ENCODE measurements at regions not wholly inside any gene's neighbourhood (a gene's known extent, or its start where the extent isn't known, plus 50 kb on each side); places are given as distances from the start of the nearest gene placed in this dataset.

DNA sequence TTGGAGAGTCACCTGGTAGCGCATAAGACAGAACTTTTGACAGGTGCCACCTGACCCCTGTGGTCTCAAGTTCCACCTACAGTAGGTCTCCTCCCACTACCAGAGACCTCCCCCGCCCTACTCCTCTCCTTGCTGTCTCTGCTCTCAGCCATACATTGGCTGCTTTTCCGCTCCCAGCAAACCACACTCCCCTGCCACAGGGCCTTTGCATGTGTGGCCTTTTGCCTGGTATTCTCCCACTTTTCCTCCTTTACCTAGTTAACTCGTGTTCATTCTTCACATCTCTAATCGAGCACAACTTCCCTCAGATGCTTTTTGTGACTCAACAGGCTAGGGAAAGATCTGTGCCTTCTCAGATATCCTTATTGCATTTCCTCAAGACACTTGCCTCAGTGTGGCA is 218.3 kb upstream of the EEF2KMT start:
- TF ChIP-seq ZNF239 (tag by site-specific recombination; IDR thresholded peaks at IDR 0.05) (no peak), ZNF510 (tag by site-specific recombination; IDR thresholded peaks at IDR 0.05; ENCODE audit: insufficient replicate concordance) (no peak), RBAK (tag by site-specific recombination; IDR thresholded peaks at IDR 0.05) (no peak), ZBTB20 (tag by site-specific recombination; IDR thresholded peaks at IDR 0.05) (no peak)

Measured in HEK293 (cell line).